ENCODE measurements at regions not wholly inside any gene's neighbourhood (a gene's known extent, or its start where the extent isn't known, plus 50 kb on each side); places are given as distances from the start of the nearest gene placed in this dataset.
"Not testable (repeated sequence)": the region's sequence is repeated elsewhere in the genome, so short reads cannot be mapped to it uniquely, and the experiment has no call there.

- no peak for DNase-seq (ENCODE audit: low read depth in 2 of 2)
Observed at GRCh38 chr6:97687916-97688315, 404.9 kb upstream of the MMS22L start.

GRCh38 chr6:97689078-97689754, 406.2 kb upstream of the MMS22L start:
- no peak for DNase-seq (ENCODE audit: low read depth in 2 of 2)

GRCh38 chr6:97697456-97697855, 414.4 kb upstream of the MMS22L start:
- peak; percentile 23 to 36 for DNase-seq (ENCODE audit: low read depth in 2 of 2)

- no peak for DNase-seq (ENCODE audit: low read depth in 2 of 2)
Observed at GRCh38 chr6:97701801-97702200, 418.8 kb upstream of the MMS22L start.

- peak; percentile 29 to 31 for DNase-seq (ENCODE audit: low read depth in 2 of 2)
Observed at GRCh38 chr6:97702248-97702647, 419.2 kb upstream of the MMS22L start.

- DNase-seq (ENCODE audit: low read depth in 2 of 2), result no peak
Observed at GRCh38 chr6:97703661-97704060, 420.6 kb upstream of the MMS22L start.

GRCh38 chr6:97705568-97705967, 422.6 kb upstream of the MMS22L start:
- DNase-seq (ENCODE audit: low read depth in 2 of 2), result no peak

- no peak for DNase-seq (ENCODE audit: low read depth in 2 of 2)
Observed at GRCh38 chr6:97712751-97713150, 429.7 kb upstream of the MMS22L start.

- no peak for DNase-seq (ENCODE audit: low read depth in 2 of 2)
Observed at GRCh38 chr6:97714772-97715171, 431.8 kb upstream of the MMS22L start.

- DNase-seq (ENCODE audit: low read depth in 2 of 2), result no peak
Observed at GRCh38 chr6:97717086-97717485, 434.1 kb upstream of the MMS22L start.

GRCh38 chr6:97726378-97726777, 443.4 kb upstream of the MMS22L start:
- no peak for DNase-seq (ENCODE audit: low read depth in 2 of 2)

- DNase-seq (ENCODE audit: low read depth in 2 of 2), result no peak
Observed at GRCh38 chr6:97732045-97732444, 449.0 kb upstream of the MMS22L start.

GRCh38 chr6:97757575-97757974, 474.6 kb upstream of the MMS22L start:
- DNase-seq (ENCODE audit: low read depth in 2 of 2), result no peak

GRCh38 chr6:97765461-97765860, 482.4 kb upstream of the MMS22L start:
- DNase-seq (ENCODE audit: low read depth in 2 of 2), result peak; percentile 40 to 47

- no peak for DNase-seq (ENCODE audit: low read depth in 2 of 2)
Observed at GRCh38 chr6:97771372-97771771, 488.4 kb upstream of the MMS22L start.

GRCh38 chr6:97775012-97775411, 492.0 kb upstream of the MMS22L start:
- no peak for DNase-seq (ENCODE audit: low read depth in 2 of 2)

- DNase-seq (ENCODE audit: low read depth in 2 of 2), result no peak
Observed at GRCh38 chr6:97778290-97779038, 495.4 kb upstream of the MMS22L start.

GRCh38 chr6:97779039-97779766, 496.2 kb upstream of the MMS22L start:
- DNase-seq (ENCODE audit: low read depth in 2 of 2), result not testable (repeated sequence)

- DNase-seq (ENCODE audit: low read depth in 2 of 2), result no peak
Observed at GRCh38 chr6:97790926-97791590, 508.0 kb upstream of the MMS22L start.

- no peak for DNase-seq (ENCODE audit: low read depth in 2 of 2)
Observed at GRCh38 chr6:97805596-97805995, 522.6 kb upstream of the MMS22L start.

GRCh38 chr6:97812940-97813339, 529.9 kb upstream of the MMS22L start:
- no peak for DNase-seq (ENCODE audit: low read depth in 2 of 2)

- DNase-seq (ENCODE audit: low read depth in 2 of 2), result no peak
Observed at GRCh38 chr6:97813889-97814567, 531.0 kb upstream of the MMS22L start.

All from fibroblast of skin of left quadriceps (primary cell).